Esophagus muscularis mucosa (tissue), 4 donors: ENCODE measurements at regions not wholly inside any gene's neighbourhood (a gene's known extent, or its start where the extent isn't known, plus 50 kb on each side); places are given as distances from the start of the nearest gene placed in this dataset.
"Not testable (repeated sequence)": the region's sequence is repeated elsewhere in the genome, so short reads cannot be mapped to it uniquely, and the experiment has no call there.

ENCODE experiments used
- CTCF ChIP-seq, 3 experiments: fragments of 200-600 bp in 2 of 3; fragments of 450-650 bp in 1 of 3; sonication (generic) in 2 of 3; IDR thresholded peaks; one replicate each; pipeline ENCODE4 v1.5.1; 2017 to 2019; ENCODE audit warnings: antibody characterized with exemption in 3 of 3, mild to moderate bottlenecking in 2 of 3, moderate library complexity in 1 of 3
- EP300 ChIP-seq: sonication (generic); formaldehyde crosslinking; IDR thresholded peaks from one replicate; pipeline ENCODE4 v1.6.1; 2017; ENCODE audit warnings: antibody characterized with exemption
- POLR2A ChIP-seq: fragments of 450-650 bp; IDR thresholded peaks from one replicate; pipeline ENCODE4 v1.6.1; 2017; ENCODE audit warnings: antibody characterized with exemption, moderate library complexity, mild to moderate bottlenecking, low read depth
- POLR2AphosphoS5 ChIP-seq, 2 donors: sonication (generic); formaldehyde crosslinking; IDR thresholded peaks; one replicate each; pipeline ENCODE4 v1.6.1; 2017; ENCODE audit warnings: antibody characterized with exemption in 2 of 2

- not testable (repeated sequence) for TF ChIP-seq EP300; POLR2AphosphoS5 (IDR thresholded peaks at IDR 0.05); POLR2A
- TF ChIP-seq CTCF (IDR thresholded peaks at IDR 0.05) = peak; percentile 54 to 67 (median 65)
Measured at GRCh38 chr17:30719131-30719973, 105.1 kb downstream of the CRLF3 start.
